HG02798 (cell line): ENCODE measurements at regions not wholly inside any gene's neighbourhood (a gene's known extent, or its start where the extent isn't known, plus 50 kb on each side); places are given as distances from the start of the nearest gene placed in this dataset.
"Not testable (repeated sequence)": the region's sequence is repeated elsewhere in the genome, so short reads cannot be mapped to it uniquely, and the experiment has no call there.

Experiments
- ATAC-seq: cut with Tn5 transposase; IDR thresholded peaks from one replicate; pipeline ENCODE4 v1.9.1; 2021; ENCODE audit warnings: mild to moderate bottlenecking; ENCODE audit not compliant: unreplicated experiment, poor library complexity

GRCh38 chr1:98304888-98305287 lies 356.6 kb upstream of the SNX7 start:
- ATAC-seq: no peak

- no peak for ATAC-seq
These were observed 361.7 kb upstream of the SNX7 start for GRCh38 chr1:98299861-98300260.

- ATAC-seq: no peak
These were observed 362.2 kb upstream of the SNX7 start for GRCh38 chr1:98299313-98299712.

- no peak for ATAC-seq
These were observed 363.2 kb upstream of the SNX7 start for GRCh38 chr1:98298319-98298718.

- no peak for ATAC-seq
These were observed 364.8 kb upstream of the SNX7 start for GRCh38 chr1:98296681-98297080.

- no peak for ATAC-seq
These were observed 367.4 kb upstream of the SNX7 start for GRCh38 chr1:98294127-98294526.

- no peak for ATAC-seq
These were observed 368.5 kb upstream of the SNX7 start for GRCh38 chr1:98292994-98293393.

GRCh38 chr1:98289311-98289710 lies 368.5 kb upstream of the DPYD start:
- no peak for ATAC-seq

- ATAC-seq: no peak
These were observed 367.7 kb upstream of the DPYD start for GRCh38 chr1:98288494-98288893.

GRCh38 chr1:98287626-98288025 lies 366.8 kb upstream of the DPYD start:
- ATAC-seq: no peak

GRCh38 chr1:98286656-98287055 lies 365.8 kb upstream of the DPYD start:
- peak; percentile 70 for ATAC-seq

- ATAC-seq: not testable (repeated sequence)
These were observed 364.5 kb upstream of the DPYD start for GRCh38 chr1:98285286-98285685.

GRCh38 chr1:98280049-98280448 lies 359.2 kb upstream of the DPYD start:
- ATAC-seq: no peak

GRCh38 chr1:98278055-98278454 lies 357.2 kb upstream of the DPYD start:
- ATAC-seq: no peak

GRCh38 chr1:98277118-98277517 lies 356.3 kb upstream of the DPYD start:
- no peak for ATAC-seq

GRCh38 chr1:98276514-98276913 lies 355.7 kb upstream of the DPYD start:
- no peak for ATAC-seq

- ATAC-seq: no peak
These were observed 347.5 kb upstream of the DPYD start for GRCh38 chr1:98268316-98268715.

- ATAC-seq: no peak
These were observed 346.6 kb upstream of the DPYD start for GRCh38 chr1:98267423-98267822.

GRCh38 chr1:98264727-98265126 lies 343.9 kb upstream of the DPYD start:
- no peak for ATAC-seq

GRCh38 chr1:98260839-98261238 lies 340.0 kb upstream of the DPYD start:
- no peak for ATAC-seq

GRCh38 chr1:98260412-98260811 lies 339.6 kb upstream of the DPYD start:
- no peak for ATAC-seq

- ATAC-seq: no peak
These were observed 335.9 kb upstream of the DPYD start for GRCh38 chr1:98256700-98257099.

- ATAC-seq: no peak
These were observed 332.3 kb upstream of the DPYD start for GRCh38 chr1:98253145-98253544.
